Right ventricle myocardium inferior (tissue), 1 donor: ENCODE measurements at regions not wholly inside any gene's neighbourhood (a gene's known extent, or its start where the extent isn't known, plus 50 kb on each side); places are given as distances from the start of the nearest gene placed in this dataset.

Experiments
- ATAC-seq: fragments of 200-7000 bp; cut with Tn5 transposase; one replicate; pipeline ENCODE4 v1.9.1; 2020; ENCODE audit warnings: mild to moderate bottlenecking, moderate library complexity
- DNase-seq: peaks from one replicate; pipeline ENCODE4 v3.0.0; 2021; ENCODE audit errors: missing footprints
- intact Hi-C: fragments of 100-400 bp; cut with DNase I; formaldehyde crosslinking; loops from one replicate; pipeline ENCODE4 v1.11.0; 2022
- donor health status: DM: no; HTN: yes; CAD: no; lungs with severe emphysema.

GRCh38 chr1:81398041-81398440, 402.7 kb upstream of the ADGRL2 start:
- intact Hi-C loops, result no loop called here
- DNase-seq, result no peak
- ATAC-seq, result no peak

GRCh38 chr1:81392526-81393226, 408.1 kb upstream of the ADGRL2 start:
- intact Hi-C loops, result no loop called here
- DNase-seq, result no peak
- no peak for ATAC-seq

GRCh38 chr1:81391125-81391828, 409.5 kb upstream of the ADGRL2 start:
- intact Hi-C loops, result no loop called here
- DNase-seq, result no peak
- ATAC-seq, result no peak

- DNase-seq, result no peak
- ATAC-seq, result no peak
- intact Hi-C loops, result no loop called here
These were observed 412.3 kb upstream of the ADGRL2 start for GRCh38 chr1:81388435-81388834.

GRCh38 chr1:81387446-81387845, 413.3 kb upstream of the ADGRL2 start:
- DNase-seq (no peak), ATAC-seq (no peak)
- intact Hi-C loops, result no loop called here

- ATAC-seq (no peak), DNase-seq (no peak)
- intact Hi-C loops, result no loop called here
These were observed 418.2 kb upstream of the ADGRL2 start for GRCh38 chr1:81382561-81382960.

GRCh38 chr1:81381881-81382280, 418.9 kb upstream of the ADGRL2 start:
- no peak for ATAC-seq

GRCh38 chr1:81380436-81380835, 420.3 kb upstream of the ADGRL2 start:
- ATAC-seq (no peak), DNase-seq (no peak)
- intact Hi-C loops, result no loop called here

More at GRCh38 chr1:81381881-81382280, 418.9 kb upstream of the ADGRL2 start:
- intact Hi-C loops, result no loop called here
- DNase-seq, result no peak

GRCh38 chr1:81379430-81379829, 421.3 kb upstream of the ADGRL2 start:
- intact Hi-C loops, result no loop called here
- DNase-seq (no peak), ATAC-seq (no peak)

- ATAC-seq (no peak), DNase-seq (no peak)
- intact Hi-C loops, result no loop called here
These were observed 423.3 kb upstream of the ADGRL2 start for GRCh38 chr1:81377406-81377805.

GRCh38 chr1:81375884-81376548, 424.7 kb upstream of the ADGRL2 start:
- ATAC-seq (no peak), DNase-seq (no peak)
- intact Hi-C loops, result no loop called here

GRCh38 chr1:81374481-81374880, 426.3 kb upstream of the ADGRL2 start:
- no peak for ATAC-seq
- no peak for DNase-seq
- intact Hi-C loops, result no loop called here

GRCh38 chr1:81371864-81372263, 428.9 kb upstream of the ADGRL2 start:
- DNase-seq, result no peak
- intact Hi-C loops, result no loop called here
- no peak for ATAC-seq

GRCh38 chr1:81369833-81370232, 430.9 kb upstream of the ADGRL2 start:
- no peak for ATAC-seq
- no peak for DNase-seq
- intact Hi-C loops, result no loop called here

GRCh38 chr1:81366173-81366572, 434.6 kb upstream of the ADGRL2 start:
- ATAC-seq, result no peak
- intact Hi-C loops, result no loop called here
- DNase-seq, result no peak

- intact Hi-C loops, result no loop called here
- no peak for DNase-seq
- ATAC-seq, result no peak
These were observed 436.6 kb upstream of the ADGRL2 start for GRCh38 chr1:81364088-81364487.

- DNase-seq (no peak), ATAC-seq (no peak)
- intact Hi-C loops, result no loop called here
These were observed 442.6 kb upstream of the ADGRL2 start for GRCh38 chr1:81358151-81358550.

- intact Hi-C loops, result no loop called here
- DNase-seq (no peak), ATAC-seq (no peak)
These were observed 448.9 kb upstream of the ADGRL2 start for GRCh38 chr1:81351864-81352263.

- intact Hi-C loops, result no loop called here
- ATAC-seq (no peak), DNase-seq (no peak)
These were observed 451.4 kb upstream of the ADGRL2 start for GRCh38 chr1:81349194-81349965.
